Esophagus squamous epithelium (tissue), 4 donors: ENCODE measurements at regions not wholly inside any gene's neighbourhood (a gene's known extent, or its start where the extent isn't known, plus 50 kb on each side); places are given as distances from the start of the nearest gene placed in this dataset.

Experiments used
- CTCF ChIP-seq, 6 experiments: fragments of 450-650 bp in 4 of 6; fragments of 200-600 bp in 2 of 6; sonication (generic) in 2 of 6; IDR thresholded peaks; one replicate each; pipeline ENCODE4 v1.5.1; 2016 to 2019; ENCODE audit warnings: antibody characterized with exemption in 6 of 6, mild to moderate bottlenecking in 4 of 6, moderate library complexity in 4 of 6
- POLR2A ChIP-seq, 4 donors: fragments of 450-650 bp; IDR thresholded peaks; one replicate each; pipeline ENCODE4 v1.6.1; 2017; ENCODE audit warnings: antibody characterized with exemption in 4 of 4, mild to moderate bottlenecking in 4 of 4, moderate library complexity in 3 of 4

DNA sequence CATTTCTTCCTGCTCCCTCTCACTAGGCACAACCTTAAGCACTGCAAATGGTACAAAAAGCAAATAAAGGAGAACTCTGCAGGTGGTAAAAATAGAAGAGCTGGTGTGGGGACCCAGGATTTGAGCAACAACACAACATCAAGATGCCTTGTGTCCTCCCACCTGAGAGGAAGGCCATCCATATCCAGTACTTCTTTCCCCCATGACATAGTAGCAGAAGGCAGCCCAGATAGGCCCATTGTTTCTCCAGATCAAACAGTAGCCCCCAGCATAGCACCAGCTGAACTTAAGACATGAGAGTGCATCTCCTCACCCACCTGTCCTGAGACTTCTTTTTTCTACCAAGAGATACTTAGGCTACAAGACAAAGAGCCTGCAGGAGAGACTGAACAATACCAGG is 180.5 kb downstream of the GOLGA6L6 start:
- no peak for TF ChIP-seq CTCF (IDR thresholded peaks at IDR 0.05)
- TF ChIP-seq POLR2A (IDR thresholded peaks at IDR 0.05), result no peak
